PFSK-1 (cell line): ENCODE measurements at regions not wholly inside any gene's neighbourhood (a gene's known extent, or its start where the extent isn't known, plus 50 kb on each side); places are given as distances from the start of the nearest gene placed in this dataset.

Experiments used
- FOXP2 ChIP-seq: optimal IDR thresholded peaks from 2 replicates; pipeline ENCODE3; 2011; ENCODE audit warnings: borderline replicate concordance, control low read depth, inconsistent platforms; ENCODE audit not compliant: insufficient read depth; ENCODE audit errors: extremely low read length, extremely low read depth
- POLR2AphosphoS5 ChIP-seq: IDR thresholded peaks from 2 replicates; pipeline ENCODE4 v1.6.1; 2012; ENCODE audit warnings: low read depth, mild to moderate bottlenecking, control low read depth, low read length, moderate library complexity
- SIN3A ChIP-seq: IDR thresholded peaks from 2 replicates; pipeline ENCODE4 v1.6.1; 2012; ENCODE audit warnings: mild to moderate bottlenecking, low read length, moderate library complexity, borderline replicate concordance; ENCODE audit not compliant: insufficient read depth
- TAF1 ChIP-seq: IDR thresholded peaks from 2 replicates; pipeline ENCODE4 v1.6.1; 2012; ENCODE audit warnings: low read length, control low read depth, borderline replicate concordance; ENCODE audit not compliant: insufficient read depth
- TF ChIP-seq, protein P1 (sequence below), 2 experiments: IDR thresholded peaks; 2 replicates each; pipeline versions ENCODE4 v1.6.1 to v1.8.0; 2011 to 2012; ENCODE audit warnings: low read depth in 2 of 2, low read length in 2 of 2, control low read depth in 1 of 2, inconsistent platforms in 1 of 2, mild to moderate bottlenecking in 1 of 2, moderate library complexity in 1 of 2; ENCODE audit not compliant: insufficient read depth in 1 of 2

DNA sequence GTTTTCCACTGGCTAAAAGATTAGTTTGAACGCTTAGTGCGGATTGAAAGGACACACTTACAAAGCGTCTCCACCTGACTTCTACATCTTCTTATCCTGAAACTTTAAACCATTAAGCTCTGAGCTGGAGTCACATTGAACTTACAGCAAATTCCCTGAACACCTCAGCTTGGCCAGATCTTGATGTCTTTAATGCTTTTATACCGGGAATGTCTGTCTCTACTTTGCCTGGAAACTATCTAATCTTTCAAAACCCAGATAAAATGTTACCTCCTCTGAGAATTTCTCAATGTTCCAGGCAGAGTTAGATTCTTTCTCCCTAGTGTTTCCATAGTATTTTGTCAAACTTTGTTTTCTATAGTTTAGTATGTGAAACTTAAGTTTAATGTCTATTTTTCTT lies 179.9 kb downstream of the DTHD1 start:
- TF ChIP-seq FOXP2 (no peak), POLR2AphosphoS5 (no peak), SIN3A (no peak), TAF1 (no peak)
- TF ChIP-seq, protein P1, sequence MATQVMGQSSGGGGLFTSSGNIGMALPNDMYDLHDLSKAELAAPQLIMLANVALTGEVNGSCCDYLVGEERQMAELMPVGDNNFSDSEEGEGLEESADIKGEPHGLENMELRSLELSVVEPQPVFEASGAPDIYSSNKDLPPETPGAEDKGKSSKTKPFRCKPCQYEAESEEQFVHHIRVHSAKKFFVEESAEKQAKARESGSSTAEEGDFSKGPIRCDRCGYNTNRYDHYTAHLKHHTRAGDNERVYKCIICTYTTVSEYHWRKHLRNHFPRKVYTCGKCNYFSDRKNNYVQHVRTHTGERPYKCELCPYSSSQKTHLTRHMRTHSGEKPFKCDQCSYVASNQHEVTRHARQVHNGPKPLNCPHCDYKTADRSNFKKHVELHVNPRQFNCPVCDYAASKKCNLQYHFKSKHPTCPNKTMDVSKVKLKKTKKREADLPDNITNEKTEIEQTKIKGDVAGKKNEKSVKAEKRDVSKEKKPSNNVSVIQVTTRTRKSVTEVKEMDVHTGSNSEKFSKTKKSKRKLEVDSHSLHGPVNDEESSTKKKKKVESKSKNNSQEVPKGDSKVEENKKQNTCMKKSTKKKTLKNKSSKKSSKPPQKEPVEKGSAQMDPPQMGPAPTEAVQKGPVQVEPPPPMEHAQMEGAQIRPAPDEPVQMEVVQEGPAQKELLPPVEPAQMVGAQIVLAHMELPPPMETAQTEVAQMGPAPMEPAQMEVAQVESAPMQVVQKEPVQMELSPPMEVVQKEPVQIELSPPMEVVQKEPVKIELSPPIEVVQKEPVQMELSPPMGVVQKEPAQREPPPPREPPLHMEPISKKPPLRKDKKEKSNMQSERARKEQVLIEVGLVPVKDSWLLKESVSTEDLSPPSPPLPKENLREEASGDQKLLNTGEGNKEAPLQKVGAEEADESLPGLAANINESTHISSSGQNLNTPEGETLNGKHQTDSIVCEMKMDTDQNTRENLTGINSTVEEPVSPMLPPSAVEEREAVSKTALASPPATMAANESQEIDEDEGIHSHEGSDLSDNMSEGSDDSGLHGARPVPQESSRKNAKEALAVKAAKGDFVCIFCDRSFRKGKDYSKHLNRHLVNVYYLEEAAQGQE (IDR thresholded peaks at IDR 0.05; ENCODE audit: insufficient read depth in 1 of 2, low read depth in 2 of 2, low read length in 2 of 2) = no peak

DNA sequence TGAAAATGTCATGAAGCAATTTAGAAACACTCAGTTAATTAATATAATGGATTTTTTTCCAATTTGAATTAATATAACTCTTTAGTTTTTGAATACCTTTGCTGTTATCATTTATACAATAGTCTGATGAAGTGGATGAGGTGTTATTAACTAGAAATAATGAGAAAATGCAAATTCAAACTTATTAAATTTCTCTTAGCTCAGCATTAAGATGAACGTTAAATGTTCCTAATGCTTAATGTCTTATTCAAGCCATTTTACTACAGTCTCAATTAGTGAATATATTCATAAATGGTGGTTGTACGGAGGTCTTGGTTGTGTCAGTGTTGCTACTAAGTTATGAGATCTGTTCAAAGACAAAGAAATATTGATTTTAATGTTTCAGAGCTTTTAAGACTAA lies 186.3 kb downstream of the DTHD1 start:
- TF ChIP-seq SIN3A (no peak), TAF1 (no peak), POLR2AphosphoS5 (no peak), FOXP2 (no peak)
- TF ChIP-seq, protein P1 (IDR thresholded peaks at IDR 0.05; ENCODE audit: insufficient read depth in 1 of 2, low read depth in 2 of 2, low read length in 2 of 2) = no peak

DNA sequence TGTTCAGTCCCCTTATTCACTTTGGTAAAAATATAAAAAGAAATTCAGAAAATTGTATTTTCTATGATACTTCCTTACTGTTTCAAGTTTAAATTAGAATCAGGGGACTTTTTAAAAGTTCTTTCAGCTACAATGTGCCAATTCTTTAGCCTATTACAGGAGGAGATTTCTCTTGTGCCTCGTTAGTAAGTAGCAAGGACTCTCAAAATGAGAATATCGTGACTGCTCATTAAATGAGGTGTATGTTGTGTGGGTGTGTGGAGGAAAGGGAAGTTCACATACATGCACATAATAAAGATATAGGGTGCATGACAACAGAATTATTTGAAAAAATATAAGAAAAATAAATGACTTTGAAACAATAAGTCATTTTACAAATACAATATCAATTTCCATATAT lies 190.5 kb downstream of the DTHD1 start:
- no peak for TF ChIP-seq POLR2AphosphoS5

DNA sequence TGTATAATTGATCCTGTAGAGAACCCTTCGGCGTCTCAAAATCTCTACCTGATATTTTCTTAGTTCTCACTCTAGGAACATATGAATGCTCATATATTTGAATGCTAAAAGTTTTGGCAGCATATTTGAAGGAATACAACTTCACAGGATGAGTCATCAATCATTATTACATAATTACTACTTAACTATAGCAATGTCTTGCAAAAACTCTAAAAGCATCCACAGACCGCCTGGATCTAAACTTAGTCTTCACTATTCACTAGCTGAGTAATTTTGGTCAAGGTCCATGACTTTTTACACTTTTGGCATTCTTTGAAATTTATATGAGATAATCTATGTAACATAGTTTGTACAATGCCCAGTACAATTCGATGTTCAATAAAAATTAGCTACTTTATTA lies 194.7 kb downstream of the DTHD1 start:
- TF ChIP-seq, protein P1 (IDR thresholded peaks at IDR 0.05; ENCODE audit: insufficient read depth in 1 of 2, low read depth in 2 of 2, low read length in 2 of 2) = no peak
- TF ChIP-seq SIN3A (no peak), TAF1 (no peak)

- TF ChIP-seq, protein P1 (IDR thresholded peaks at IDR 0.05; ENCODE audit: insufficient read depth in 1 of 2, low read depth in 2 of 2, low read length in 2 of 2) = no peak
- TF ChIP-seq POLR2AphosphoS5 = no peak
- TF ChIP-seq FOXP2 = no peak
- TF ChIP-seq SIN3A = no peak
- no peak for TF ChIP-seq TAF1
Measured at GRCh38 chr4:36477861-36478260, 196.4 kb downstream of the DTHD1 start.

DNA sequence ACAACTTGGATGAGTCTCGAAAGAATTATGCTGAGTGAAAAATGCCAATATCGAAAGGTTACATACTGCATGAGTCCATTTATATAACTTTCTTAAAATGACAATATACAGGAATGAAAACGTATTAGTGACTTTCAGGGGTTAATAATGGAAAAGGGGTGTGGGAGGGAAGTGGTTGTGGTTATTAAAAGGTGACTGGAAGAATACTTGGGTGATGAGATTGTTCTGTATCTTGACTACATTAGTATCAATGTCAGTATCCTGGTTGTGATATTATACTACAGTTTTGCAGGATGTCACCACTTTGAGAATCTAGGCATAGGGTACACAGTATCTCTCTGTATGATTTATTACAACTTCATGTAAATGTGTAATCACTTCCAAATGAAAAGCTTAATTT lies 204.5 kb downstream of the DTHD1 start:
- TF ChIP-seq FOXP2 = no peak
- TF ChIP-seq, protein P1 (IDR thresholded peaks at IDR 0.05; ENCODE audit: insufficient read depth in 1 of 2, low read depth in 2 of 2, low read length in 2 of 2) = no peak
- TF ChIP-seq POLR2AphosphoS5 = no peak
- TF ChIP-seq TAF1 = no peak
- TF ChIP-seq SIN3A = no peak
